VCaP (cell line): ENCODE measurements at regions not wholly inside any gene's neighbourhood (a gene's known extent, or its start where the extent isn't known, plus 50 kb on each side); places are given as distances from the start of the nearest gene placed in this dataset.

Experiments used
- H3K27ac ChIP-seq: fragments of 450-650 bp; 2 replicates; pipeline ENCODE4 v1.5.1; 2017
- TF ChIP-seq, protein P1 (sequence below): fragments of 450-650 bp; conservative IDR thresholded peaks from 2 replicates; pipeline ENCODE4 v1.5.1; 2017; ENCODE audit warnings: mild to moderate bottlenecking, moderate library complexity

DNA sequence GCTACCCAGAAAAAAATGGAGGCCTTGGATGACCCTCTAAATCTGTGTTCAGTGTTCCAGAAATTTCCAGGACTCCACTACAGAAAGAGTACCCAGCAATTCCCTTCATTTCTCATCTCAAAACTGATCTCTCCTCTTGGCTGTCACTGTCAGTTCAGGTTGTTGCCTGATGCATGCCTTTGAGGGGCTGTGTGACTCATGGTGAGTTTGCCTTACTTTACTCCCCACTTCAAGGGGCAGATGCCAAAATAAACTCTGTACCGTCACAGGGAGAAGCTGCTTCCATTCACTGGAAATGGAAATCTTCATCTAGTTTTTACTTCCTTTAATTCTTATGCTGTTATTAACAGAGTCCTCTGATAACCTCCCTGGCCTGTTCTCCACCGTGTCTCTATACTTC is 1075.0 kb downstream of the DIAPH3 start:
- no peak overlapping the region for H3K27ac ChIP-seq
- TF ChIP-seq, protein P1, sequence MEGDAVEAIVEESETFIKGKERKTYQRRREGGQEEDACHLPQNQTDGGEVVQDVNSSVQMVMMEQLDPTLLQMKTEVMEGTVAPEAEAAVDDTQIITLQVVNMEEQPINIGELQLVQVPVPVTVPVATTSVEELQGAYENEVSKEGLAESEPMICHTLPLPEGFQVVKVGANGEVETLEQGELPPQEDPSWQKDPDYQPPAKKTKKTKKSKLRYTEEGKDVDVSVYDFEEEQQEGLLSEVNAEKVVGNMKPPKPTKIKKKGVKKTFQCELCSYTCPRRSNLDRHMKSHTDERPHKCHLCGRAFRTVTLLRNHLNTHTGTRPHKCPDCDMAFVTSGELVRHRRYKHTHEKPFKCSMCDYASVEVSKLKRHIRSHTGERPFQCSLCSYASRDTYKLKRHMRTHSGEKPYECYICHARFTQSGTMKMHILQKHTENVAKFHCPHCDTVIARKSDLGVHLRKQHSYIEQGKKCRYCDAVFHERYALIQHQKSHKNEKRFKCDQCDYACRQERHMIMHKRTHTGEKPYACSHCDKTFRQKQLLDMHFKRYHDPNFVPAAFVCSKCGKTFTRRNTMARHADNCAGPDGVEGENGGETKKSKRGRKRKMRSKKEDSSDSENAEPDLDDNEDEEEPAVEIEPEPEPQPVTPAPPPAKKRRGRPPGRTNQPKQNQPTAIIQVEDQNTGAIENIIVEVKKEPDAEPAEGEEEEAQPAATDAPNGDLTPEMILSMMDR = no peak

DNA sequence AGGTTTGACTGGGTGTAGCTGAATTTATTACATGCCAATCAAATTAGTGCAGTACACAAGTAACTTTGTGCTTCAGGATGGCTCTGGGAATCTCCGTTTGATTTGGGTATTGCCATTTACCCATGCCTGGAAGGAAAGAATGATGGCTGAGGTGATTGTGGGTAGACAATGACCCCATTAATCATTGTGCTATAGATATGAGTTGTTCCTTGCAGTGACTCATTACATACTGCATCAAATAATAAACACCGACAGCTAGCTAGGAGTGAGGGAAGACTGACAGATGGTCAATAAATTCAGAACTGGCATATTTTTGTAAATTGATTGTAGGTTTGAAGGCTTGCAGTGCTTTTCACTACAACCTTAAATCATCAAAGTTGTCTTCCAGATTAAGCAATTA is 1069.5 kb downstream of the DIAPH3 start:
- H3K27ac ChIP-seq = no peak overlapping the region
- TF ChIP-seq, protein P1 = no peak

DNA sequence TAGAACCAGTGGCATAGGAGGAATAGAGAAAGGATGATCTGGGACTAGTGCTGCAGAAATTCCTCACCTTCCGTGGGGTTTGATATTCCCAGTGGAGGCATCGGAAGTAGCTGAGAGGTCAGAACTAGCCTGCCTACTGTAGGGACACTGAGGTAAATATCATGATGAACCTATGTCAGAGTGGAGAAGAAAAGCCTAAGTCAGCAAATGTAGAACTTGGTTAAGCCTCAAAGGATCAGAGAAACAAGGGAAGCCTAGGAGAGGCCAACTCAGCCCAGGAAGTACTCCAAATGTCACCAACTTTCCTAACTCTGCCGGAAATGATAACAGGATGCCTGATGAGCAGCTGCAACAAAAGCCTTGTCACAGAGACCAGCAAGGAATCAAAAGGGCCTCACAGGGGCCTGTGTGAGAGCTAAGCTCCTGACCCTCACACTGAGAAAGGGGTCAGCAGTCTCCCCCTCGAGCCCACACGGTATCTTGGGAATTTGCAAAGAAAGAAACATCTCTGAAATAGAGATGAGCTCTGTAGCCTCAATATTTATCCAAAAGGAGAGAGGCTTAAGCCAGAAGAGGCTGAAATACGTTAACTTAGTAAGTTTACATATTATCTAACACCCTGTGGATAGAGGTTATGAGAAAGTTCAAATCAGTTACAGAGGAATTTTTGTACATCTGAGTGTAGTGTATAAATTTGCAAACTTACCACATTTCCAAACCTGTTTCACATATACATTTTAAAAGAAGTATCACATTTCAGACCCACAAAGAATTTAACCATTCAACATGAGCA is 1064.3 kb downstream of the DIAPH3 start:
- no peak overlapping the region for H3K27ac ChIP-seq
- TF ChIP-seq, protein P1 = no peak

DNA sequence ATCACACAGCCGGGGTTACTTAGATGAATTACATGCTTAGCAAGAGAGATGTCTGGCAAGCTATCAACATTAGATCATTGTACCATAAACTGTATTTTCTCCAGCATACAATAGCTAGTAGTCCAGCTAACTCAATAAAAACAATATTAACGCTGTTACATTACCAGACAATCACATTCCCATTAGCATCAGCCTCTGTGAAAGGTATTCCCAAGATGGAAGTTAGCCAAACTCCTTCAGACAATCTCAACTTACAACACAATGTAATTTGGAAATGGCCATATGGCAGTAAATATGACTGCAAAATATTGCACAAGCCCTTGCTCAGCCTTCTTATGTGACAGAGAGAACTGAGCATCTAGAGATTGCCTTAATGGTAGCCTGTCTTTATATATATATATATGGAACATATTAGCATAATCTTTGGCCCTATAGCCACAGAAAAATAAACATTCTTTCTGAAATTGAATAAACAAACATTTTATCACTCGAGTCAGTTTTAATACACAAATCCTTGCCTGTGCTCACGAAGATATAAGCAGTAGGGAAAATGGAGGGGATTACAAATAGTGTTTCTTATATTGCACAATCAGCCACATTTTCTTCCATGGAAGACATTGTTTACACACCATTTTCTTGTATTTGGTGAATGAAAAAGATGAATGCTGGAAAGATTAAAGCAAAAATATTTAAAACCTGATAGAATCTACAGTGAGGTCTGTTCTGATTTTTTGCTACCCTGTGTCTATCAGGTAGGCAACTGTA is 1060.5 kb downstream of the DIAPH3 start:
- H3K27ac ChIP-seq = no peak overlapping the region
- TF ChIP-seq, protein P1 = no peak

DNA sequence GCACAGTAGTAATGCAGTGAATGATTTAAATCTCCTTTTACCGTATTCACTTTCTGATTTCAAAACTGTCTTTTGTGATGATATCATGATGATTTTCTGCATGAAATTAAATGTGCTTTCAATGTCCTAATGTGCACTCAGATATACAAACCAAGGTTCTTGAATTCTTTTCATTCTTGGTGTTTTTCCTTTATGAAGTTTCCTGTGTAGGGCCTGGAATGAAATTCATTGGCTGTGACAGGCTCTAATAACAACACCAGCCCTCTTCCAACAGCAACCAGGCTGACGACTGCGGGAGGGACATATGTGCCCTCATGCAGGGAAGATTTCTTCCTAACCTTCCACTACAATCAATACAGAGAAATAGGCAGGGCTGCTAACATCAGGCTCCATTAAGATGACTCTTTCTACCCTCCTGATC is 1052.0 kb downstream of the DIAPH3 start:
- TF ChIP-seq, protein P1 = no peak
- H3K27ac ChIP-seq = no peak overlapping the region

DNA sequence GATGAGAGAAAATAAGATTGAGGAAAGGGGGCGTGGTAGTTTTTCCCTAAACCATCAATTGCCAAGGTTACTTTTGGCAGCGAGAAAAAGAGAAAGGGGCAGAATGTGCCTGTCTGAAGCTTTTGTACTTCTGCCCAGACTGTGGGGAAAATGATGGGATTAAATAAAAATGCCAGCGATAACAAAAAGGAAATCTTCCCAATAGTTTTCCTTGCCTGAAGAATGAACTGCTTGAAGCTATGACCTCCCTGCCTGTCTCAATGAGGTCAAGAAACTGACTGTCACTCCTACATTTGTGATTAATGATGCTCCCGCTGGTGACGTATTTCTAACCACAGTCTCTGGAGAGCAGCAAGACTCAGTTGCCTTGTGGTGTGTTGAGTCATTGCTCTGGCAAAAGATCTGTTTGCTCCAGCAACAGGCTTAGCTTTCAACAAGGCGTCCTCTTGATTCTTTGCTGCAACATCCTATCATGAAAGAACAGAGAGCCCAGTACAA is 1051.5 kb downstream of the DIAPH3 start:
- no peak overlapping the region for H3K27ac ChIP-seq
- TF ChIP-seq, protein P1 = no peak

DNA sequence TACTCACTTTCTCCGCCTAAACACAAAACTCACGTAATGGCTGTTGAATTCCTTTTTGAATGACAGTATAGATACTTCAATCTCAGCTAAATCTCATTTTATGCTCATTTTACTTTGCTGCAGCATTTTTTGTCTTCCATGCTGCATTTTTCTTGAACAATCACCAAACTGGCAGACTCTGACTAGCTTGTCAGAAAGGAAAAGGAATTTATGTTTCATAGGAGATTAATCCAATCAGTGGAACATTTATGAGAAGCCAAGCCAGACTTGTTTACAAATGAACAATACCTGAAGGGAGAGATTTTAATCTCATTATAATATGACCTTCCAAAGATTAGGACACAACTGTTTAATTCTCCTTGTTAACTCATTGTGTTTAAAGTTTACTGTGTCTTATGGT is 1044.3 kb downstream of the DIAPH3 start:
- TF ChIP-seq, protein P1 = no peak
- no peak overlapping the region for H3K27ac ChIP-seq
